ENCODE measurements at regions not wholly inside any gene's neighbourhood (a gene's known extent, or its start where the extent isn't known, plus 50 kb on each side); places are given as distances from the start of the nearest gene placed in this dataset.
A peak's percentile ranks its signal among the peaks of the same experiment; 100 is the strongest.

DNA sequence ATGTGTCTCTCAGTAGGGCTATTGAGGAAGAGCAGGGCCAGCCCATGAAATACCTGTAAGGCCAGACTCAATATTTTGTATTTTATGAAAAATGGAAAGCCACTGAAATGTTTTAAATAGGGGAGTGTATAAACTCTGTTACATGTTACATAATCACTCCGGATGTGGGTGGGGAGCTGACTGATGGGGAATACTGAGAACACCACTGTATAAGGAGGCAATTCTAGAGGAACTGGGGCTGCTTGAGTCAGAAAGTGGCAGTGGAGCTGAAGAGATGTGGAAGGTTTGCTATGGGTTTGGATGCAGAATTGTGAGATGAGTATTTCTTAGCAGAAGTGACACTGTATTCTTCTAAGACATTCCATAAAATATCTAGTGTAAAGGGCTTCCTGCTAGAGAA lies 647.8 kb upstream of the LCORL start:
- no peaks in the 10 kb centered on the region for H3K4me1 ChIP-seq
- no peak for DNase-seq (ENCODE audit: low spot score in 2 of 2)
- H3K27me3 ChIP-seq (ENCODE audit: low read depth), result no peaks in the 10 kb centered on the region
- in situ Hi-C loops (cut with MboI; ENCODE audit: low sequenced_read_pairs), result no loop called here
- no peaks in the 10 kb centered on the region; the same call in 1 of the 2 replicates for H3K9me3 ChIP-seq
- no peaks in the 10 kb centered on the region for H3K36me3 ChIP-seq (replicated peaks)
- no peak overlapping the region for H3K4me3 ChIP-seq

- in situ Hi-C loops (cut with MboI; ENCODE audit: low sequenced_read_pairs), result no loop called here
- H3K4me3 ChIP-seq, result no peak overlapping the region
- no peaks in the 10 kb centered on the region; the same call in 1 of the 2 replicates for H3K9me3 ChIP-seq
- no peak for DNase-seq (ENCODE audit: low spot score in 2 of 2)
- H3K27me3 ChIP-seq (ENCODE audit: low read depth), result no peaks in the 10 kb centered on the region
- H3K36me3 ChIP-seq (replicated peaks), result no peaks in the 10 kb centered on the region
- H3K4me1 ChIP-seq, result no peaks in the 10 kb centered on the region
Measured at GRCh38 chr4:18666322-18666721, 644.8 kb upstream of the LCORL start.

GRCh38 chr4:18664171-18664570 lies 642.6 kb upstream of the LCORL start:
- no peaks in the 10 kb centered on the region for H3K36me3 ChIP-seq (replicated peaks)
- no peaks in the 10 kb centered on the region; the same call in 1 of the 2 replicates for H3K27me3 ChIP-seq (ENCODE audit: low read depth)
- no peak overlapping the region for H3K4me3 ChIP-seq
- H3K4me1 ChIP-seq, result no peaks in the 10 kb centered on the region
- in situ Hi-C loops (cut with MboI; ENCODE audit: low sequenced_read_pairs), result no loop called here
- H3K9me3 ChIP-seq, result no peaks in the 10 kb centered on the region; the same call in 1 of the 2 replicates
- DNase-seq (ENCODE audit: low spot score in 2 of 2), result no peak

DNA sequence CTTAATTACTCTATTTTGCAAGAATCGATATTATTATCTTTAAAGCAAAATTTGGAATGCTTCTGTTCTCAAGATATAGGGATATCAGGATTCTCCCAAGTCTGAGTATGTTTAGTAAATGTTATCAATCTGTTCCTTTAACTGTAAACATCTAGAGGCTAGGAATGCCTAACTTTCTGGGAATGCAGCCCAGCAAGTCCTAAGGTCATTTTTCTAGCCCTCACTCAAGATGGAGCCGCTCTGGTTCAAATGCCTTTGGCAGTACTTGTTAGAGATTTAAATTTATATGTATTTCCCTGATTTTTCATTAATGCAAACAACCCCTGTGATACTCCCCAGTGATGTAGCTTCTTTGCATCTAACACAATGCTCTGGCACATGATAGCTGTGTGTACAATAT lies 623.8 kb upstream of the LCORL start:
- H3K9me3 ChIP-seq, result no peaks in the 10 kb centered on the region; the same call in 1 of the 2 replicates
- H3K4me1 ChIP-seq, result no peaks in the 10 kb centered on the region; the same call in 1 of the 2 replicates
- H3K36me3 ChIP-seq (replicated peaks), result no peaks in the 10 kb centered on the region
- in situ Hi-C loops (cut with MboI; ENCODE audit: low sequenced_read_pairs), result no loop called here
- no peak overlapping the region for H3K4me3 ChIP-seq
- no peaks in the 10 kb centered on the region for H3K27me3 ChIP-seq (ENCODE audit: low read depth)
- DNase-seq (ENCODE audit: low spot score in 2 of 2), result no peak

- no peaks in the 10 kb centered on the region for H3K27me3 ChIP-seq (ENCODE audit: low read depth)
- peaks cover 20% of the 10 kb centered on the region for H3K4me1 ChIP-seq
- in situ Hi-C loops (cut with MboI; ENCODE audit: low sequenced_read_pairs), result no loop called here
- H3K36me3 ChIP-seq (replicated peaks), result no peaks in the 10 kb centered on the region
- DNase-seq (ENCODE audit: low spot score in 2 of 2), result no peak
- no peaks in the 10 kb centered on the region; the same call in 1 of the 2 replicates for H3K9me3 ChIP-seq
- no peak overlapping the region for H3K4me3 ChIP-seq
Measured at GRCh38 chr4:18641334-18641733, 619.8 kb upstream of the LCORL start.

- no peak for DNase-seq (ENCODE audit: low spot score in 2 of 2)
- H3K36me3 ChIP-seq (replicated peaks), result no peaks in the 10 kb centered on the region
- no peaks in the 10 kb centered on the region for H3K27me3 ChIP-seq (ENCODE audit: low read depth)
- no peak overlapping the region for H3K4me3 ChIP-seq
- H3K4me1 ChIP-seq, result peaks cover 29% of the 10 kb centered on the region
- no peaks in the 10 kb centered on the region for H3K9me3 ChIP-seq
- in situ Hi-C loops (cut with MboI; ENCODE audit: low sequenced_read_pairs), result no loop called here
Measured at GRCh38 chr4:18638031-18638430, 616.5 kb upstream of the LCORL start.

- Histone ChIP-seq H3K4me3 (no peak overlapping the region), H3K4me1 (peaks cover 35% of the 10 kb centered on the region)
Measured at GRCh38 chr4:18636001-18636585, 614.5 kb upstream of the LCORL start.

GRCh38 chr4:18635531-18635930 lies 614.0 kb upstream of the LCORL start:
- H3K4me1 ChIP-seq, result peaks cover 35% of the 10 kb centered on the region
- H3K36me3 ChIP-seq (replicated peaks), result no peaks in the 10 kb centered on the region
- in situ Hi-C loops (cut with MboI; ENCODE audit: low sequenced_read_pairs), result no loop called here
- H3K4me3 ChIP-seq, result no peak overlapping the region
- H3K27me3 ChIP-seq (ENCODE audit: low read depth), result no peaks in the 10 kb centered on the region
- no peak for DNase-seq (ENCODE audit: low spot score in 2 of 2)
- no peaks in the 10 kb centered on the region for H3K9me3 ChIP-seq

More at GRCh38 chr4:18636001-18636585, 614.5 kb upstream of the LCORL start:
- peak; percentile 75 to 81 for DNase-seq (ENCODE audit: low spot score in 2 of 2)
- no peaks in the 10 kb centered on the region for H3K36me3 ChIP-seq (replicated peaks)
- H3K27me3 ChIP-seq (ENCODE audit: low read depth), result no peaks in the 10 kb centered on the region
- in situ Hi-C loops (cut with MboI; ENCODE audit: low sequenced_read_pairs), result no loop called here
- H3K9me3 ChIP-seq, result no peaks in the 10 kb centered on the region

DNA sequence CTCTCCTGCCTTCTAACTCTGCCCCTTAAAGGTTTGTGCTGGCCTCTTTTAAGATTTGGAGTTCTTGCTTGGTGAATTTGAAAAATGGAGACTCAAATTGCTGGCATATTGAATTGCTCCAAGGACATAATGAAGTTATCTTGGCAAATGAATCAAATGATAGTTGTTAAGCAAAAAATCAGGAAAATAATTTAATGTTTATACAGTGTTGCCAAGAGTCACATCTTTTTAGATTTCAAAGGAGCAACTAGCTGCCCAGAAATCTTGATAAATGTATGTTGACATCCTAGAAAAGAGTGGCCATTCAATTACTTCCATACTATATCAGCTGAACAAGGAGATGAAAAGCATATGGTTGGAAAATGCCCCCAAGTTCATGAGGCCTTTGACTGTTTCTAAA lies 610.0 kb upstream of the LCORL start:
- Histone ChIP-seq H3K27me3 (ENCODE audit: low read depth) (no peaks in the 10 kb centered on the region), H3K9me3 (no peaks in the 10 kb centered on the region; the same call in 1 of the 2 replicates), H3K4me1 (peaks cover 18% of the 10 kb centered on the region), H3K36me3 (replicated peaks) (no peaks in the 10 kb centered on the region), H3K4me3 (no peak overlapping the region)
- DNase-seq (ENCODE audit: low spot score in 2 of 2), result no peak
- in situ Hi-C loops (cut with MboI; ENCODE audit: low sequenced_read_pairs), result no loop called here

- no peaks in the 10 kb centered on the region; the same call in 1 of the 2 replicates for H3K9me3 ChIP-seq
- peaks cover 7% of the 10 kb centered on the region for H3K4me1 ChIP-seq
- no peak overlapping the region for H3K4me3 ChIP-seq
- no peak for DNase-seq (ENCODE audit: low spot score in 2 of 2)
- H3K36me3 ChIP-seq (replicated peaks), result no peaks in the 10 kb centered on the region
- no peaks in the 10 kb centered on the region for H3K27me3 ChIP-seq (ENCODE audit: low read depth)
- in situ Hi-C loops (cut with MboI; ENCODE audit: low sequenced_read_pairs), result no loop called here
Measured at GRCh38 chr4:18630218-18631110, 608.9 kb upstream of the LCORL start.

DNA sequence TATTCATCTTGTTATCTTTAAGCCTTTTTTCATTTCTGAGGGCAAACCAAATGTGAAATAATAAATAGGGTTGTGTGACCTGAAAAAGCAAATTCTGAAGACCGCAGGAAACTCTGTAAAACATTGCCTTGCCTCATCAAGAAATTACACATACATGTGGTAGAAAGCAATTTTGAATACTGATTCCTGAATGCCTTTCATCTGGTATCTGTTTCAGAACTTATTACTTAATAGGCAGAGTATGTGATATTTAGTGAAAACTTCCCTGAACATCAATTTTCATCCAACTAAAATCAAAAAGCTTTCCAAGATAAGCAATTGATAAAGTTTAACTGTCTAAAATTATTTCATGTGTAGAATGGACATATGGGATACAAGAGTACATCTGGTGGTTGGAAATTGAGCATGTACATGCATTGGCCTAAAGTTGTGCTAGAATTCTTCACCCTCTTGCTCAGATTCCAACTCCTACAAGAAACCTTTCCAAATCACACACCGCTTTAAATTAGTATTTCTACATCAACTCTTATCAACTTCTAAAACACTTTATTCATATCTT lies 606.0 kb upstream of the LCORL start:
- Histone ChIP-seq H3K9me3 (no peaks in the 10 kb centered on the region; the same call in 1 of the 2 replicates), H3K4me3 (no peak overlapping the region), H3K27me3 (ENCODE audit: low read depth) (no peaks in the 10 kb centered on the region), H3K36me3 (replicated peaks) (no peaks in the 10 kb centered on the region), H3K4me1 (0 out of 2 replicates have a peak, but pooled peaks cover 3% of the 10 kb centered on the region)
- in situ Hi-C loops (cut with MboI; ENCODE audit: low sequenced_read_pairs), result no loop called here
- no peak for DNase-seq (ENCODE audit: low spot score in 2 of 2)

DNA sequence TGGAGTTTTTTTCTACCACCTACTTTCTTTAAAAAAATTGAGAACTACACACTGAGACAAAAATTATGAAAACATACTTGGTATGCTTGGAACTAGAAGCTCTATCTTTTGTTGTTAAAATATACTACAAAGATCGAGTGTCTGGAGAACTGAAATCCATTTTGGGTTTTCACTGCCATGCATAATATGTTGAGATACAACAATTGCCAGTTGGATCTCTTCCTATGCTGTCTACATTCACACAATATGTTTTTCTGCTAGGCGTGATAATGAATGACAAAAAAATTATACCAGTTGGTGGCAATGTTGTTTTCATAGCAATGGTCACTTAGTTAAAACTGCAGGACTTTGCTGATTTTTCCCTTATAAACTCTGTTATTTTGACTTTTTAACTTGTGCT lies 605.4 kb upstream of the LCORL start:
- Histone ChIP-seq H3K27me3 (ENCODE audit: low read depth) (no peaks in the 10 kb centered on the region), H3K36me3 (replicated peaks) (no peaks in the 10 kb centered on the region), H3K4me1 (0 out of 2 replicates have a peak, but pooled peaks cover 1% of the 10 kb centered on the region), H3K9me3 (no peaks in the 10 kb centered on the region; the same call in 1 of the 2 replicates), H3K4me3 (no peak overlapping the region)
- in situ Hi-C loops (cut with MboI; ENCODE audit: low sequenced_read_pairs), result no loop called here
- DNase-seq (ENCODE audit: low spot score in 2 of 2), result no peak

DNA sequence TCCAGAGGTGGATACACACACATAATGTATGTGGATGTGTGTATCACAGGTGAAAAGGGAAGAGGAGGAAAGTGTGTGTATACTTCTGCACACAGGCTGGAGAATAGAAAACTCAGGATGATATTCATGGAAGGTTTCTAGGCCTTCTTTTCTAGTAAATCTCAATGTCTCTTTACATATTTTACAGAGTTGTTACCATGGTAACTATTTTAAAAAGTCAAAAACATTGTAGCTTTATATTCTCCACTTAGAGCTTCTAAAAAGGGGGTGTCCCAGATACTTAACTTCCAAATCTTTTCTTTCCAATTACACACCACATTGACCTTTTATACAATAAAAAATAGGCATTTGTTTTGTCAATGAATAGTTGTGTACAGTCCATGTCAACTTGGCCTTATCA lies 604.8 kb upstream of the LCORL start:
- in situ Hi-C loops (cut with MboI; ENCODE audit: low sequenced_read_pairs), result no loop called here
- Histone ChIP-seq H3K4me1 (no peaks in the 10 kb centered on the region), H3K4me3 (no peak overlapping the region), H3K27me3 (ENCODE audit: low read depth) (no peaks in the 10 kb centered on the region), H3K36me3 (replicated peaks) (no peaks in the 10 kb centered on the region), H3K9me3 (no peaks in the 10 kb centered on the region; the same call in 1 of the 2 replicates)
- no peak for DNase-seq (ENCODE audit: low spot score in 2 of 2)

GRCh38 chr4:18621186-18621585 lies 599.6 kb upstream of the LCORL start:
- no peak for DNase-seq (ENCODE audit: low spot score in 2 of 2)
- Histone ChIP-seq H3K36me3 (replicated peaks) (no peaks in the 10 kb centered on the region), H3K27me3 (ENCODE audit: low read depth) (no peaks in the 10 kb centered on the region), H3K4me1 (no peaks in the 10 kb centered on the region; the same call in 1 of the 2 replicates), H3K9me3 (no peaks in the 10 kb centered on the region), H3K4me3 (no peak overlapping the region)
- in situ Hi-C loops (cut with MboI; ENCODE audit: low sequenced_read_pairs), result no loop called here
